ENCODE measurements at regions not wholly inside any gene's neighbourhood (a gene's known extent, or its start where the extent isn't known, plus 50 kb on each side); places are given as distances from the start of the nearest gene placed in this dataset.
"Not testable (repeated sequence)": the region's sequence is repeated elsewhere in the genome, so short reads cannot be mapped to it uniquely, and the experiment has no call there.

- in situ Hi-C loops (cut with HindIII; ENCODE audit: low pct_unique_long_range_greater_than_20kb, low sequenced_read_pairs), result no loop called here
- DNase-seq (ENCODE audit: low read depth, low spot score), result no peak
Observed at GRCh38 chr10:37496061-37496460, 361.3 kb downstream of the ZNF248 start.

GRCh38 chr10:37495415-37495814, 362.0 kb downstream of the ZNF248 start:
- peak; percentile 40 for DNase-seq (ENCODE audit: low read depth, low spot score)
- in situ Hi-C loops (cut with HindIII; ENCODE audit: low pct_unique_long_range_greater_than_20kb, low sequenced_read_pairs), result no loop called here

- DNase-seq (ENCODE audit: low read depth, low spot score); in situ Hi-C loops (cut with HindIII; ENCODE audit: low pct_unique_long_range_greater_than_20kb, low sequenced_read_pairs): not testable (repeated sequence)
Observed at GRCh38 chr10:37493185-37493796, 364.1 kb downstream of the ZNF248 start.

GRCh38 chr10:37490266-37490665, 364.9 kb downstream of the ANKRD30A start:
- peak; percentile 5 for DNase-seq (ENCODE audit: low read depth, low spot score)
- in situ Hi-C loops (cut with HindIII; ENCODE audit: low pct_unique_long_range_greater_than_20kb, low sequenced_read_pairs), result no loop called here

GRCh38 chr10:37489658-37490003, 364.2 kb downstream of the ANKRD30A start:
- in situ Hi-C loops (cut with HindIII; ENCODE audit: low pct_unique_long_range_greater_than_20kb, low sequenced_read_pairs), result no loop called here
- no peak for DNase-seq (ENCODE audit: low read depth, low spot score)

GRCh38 chr10:37488792-37489657, 363.6 kb downstream of the ANKRD30A start:
- DNase-seq (ENCODE audit: low read depth, low spot score), result peak; percentile 63
- in situ Hi-C loops (cut with HindIII; ENCODE audit: low pct_unique_long_range_greater_than_20kb, low sequenced_read_pairs), result no loop called here

GRCh38 chr10:37480596-37480995, 355.2 kb downstream of the ANKRD30A start:
- in situ Hi-C loops (cut with HindIII; ENCODE audit: low pct_unique_long_range_greater_than_20kb, low sequenced_read_pairs); DNase-seq (ENCODE audit: low read depth, low spot score): not testable (repeated sequence)

- in situ Hi-C loops (cut with HindIII; ENCODE audit: low pct_unique_long_range_greater_than_20kb, low sequenced_read_pairs), result no loop called here
Observed at GRCh38 chr10:37479469-37479868, 354.1 kb downstream of the ANKRD30A start.

GRCh38 chr10:37478381-37478780, 353.0 kb downstream of the ANKRD30A start:
- in situ Hi-C loops (cut with HindIII; ENCODE audit: low pct_unique_long_range_greater_than_20kb, low sequenced_read_pairs), result no loop called here
- no peak for DNase-seq (ENCODE audit: low read depth, low spot score)

More at GRCh38 chr10:37479469-37479868, 354.1 kb downstream of the ANKRD30A start:
- no peak for DNase-seq (ENCODE audit: low read depth, low spot score)

- in situ Hi-C loops (cut with HindIII; ENCODE audit: low pct_unique_long_range_greater_than_20kb, low sequenced_read_pairs), result no loop called here
- DNase-seq (ENCODE audit: low read depth, low spot score), result no peak
Observed at GRCh38 chr10:37476285-37476684, 350.9 kb downstream of the ANKRD30A start.

GRCh38 chr10:37474645-37475044, 349.2 kb downstream of the ANKRD30A start:
- no peak for DNase-seq (ENCODE audit: low read depth, low spot score)
- in situ Hi-C loops (cut with HindIII; ENCODE audit: low pct_unique_long_range_greater_than_20kb, low sequenced_read_pairs), result no loop called here

GRCh38 chr10:37473906-37474305, 348.5 kb downstream of the ANKRD30A start:
- DNase-seq (ENCODE audit: low read depth, low spot score), result no peak
- in situ Hi-C loops (cut with HindIII; ENCODE audit: low pct_unique_long_range_greater_than_20kb, low sequenced_read_pairs), result no loop called here

- no peak for DNase-seq (ENCODE audit: low read depth, low spot score)
Observed at GRCh38 chr10:37467246-37467645, 341.8 kb downstream of the ANKRD30A start.

GRCh38 chr10:37456456-37456855, 331.1 kb downstream of the ANKRD30A start:
- in situ Hi-C loops (cut with HindIII; ENCODE audit: low pct_unique_long_range_greater_than_20kb, low sequenced_read_pairs), result no loop called here
- no peak for DNase-seq (ENCODE audit: low read depth, low spot score)

More at GRCh38 chr10:37467246-37467645, 341.8 kb downstream of the ANKRD30A start:
- in situ Hi-C loops (cut with HindIII; ENCODE audit: low pct_unique_long_range_greater_than_20kb, low sequenced_read_pairs), result no loop called here

- in situ Hi-C loops (cut with HindIII; ENCODE audit: low pct_unique_long_range_greater_than_20kb, low sequenced_read_pairs), result no loop called here
- no peak for DNase-seq (ENCODE audit: low read depth, low spot score)
Observed at GRCh38 chr10:37448161-37448560, 322.8 kb downstream of the ANKRD30A start.

- DNase-seq (ENCODE audit: low read depth, low spot score), result no peak
- in situ Hi-C loops (cut with HindIII; ENCODE audit: low pct_unique_long_range_greater_than_20kb, low sequenced_read_pairs), result no loop called here
Observed at GRCh38 chr10:37442882-37443281, 317.5 kb downstream of the ANKRD30A start.

GRCh38 chr10:37441224-37441623, 315.8 kb downstream of the ANKRD30A start:
- DNase-seq (ENCODE audit: low read depth, low spot score); in situ Hi-C loops (cut with HindIII; ENCODE audit: low pct_unique_long_range_greater_than_20kb, low sequenced_read_pairs): not testable (repeated sequence)

GRCh38 chr10:37439826-37440225, 314.4 kb downstream of the ANKRD30A start:
- DNase-seq (ENCODE audit: low read depth, low spot score), result no peak
- in situ Hi-C loops (cut with HindIII; ENCODE audit: low pct_unique_long_range_greater_than_20kb, low sequenced_read_pairs), result no loop called here

- in situ Hi-C loops (cut with HindIII; ENCODE audit: low pct_unique_long_range_greater_than_20kb, low sequenced_read_pairs), result no loop called here
- DNase-seq (ENCODE audit: low read depth, low spot score), result no peak
Observed at GRCh38 chr10:37436357-37436756, 311.0 kb downstream of the ANKRD30A start.

Data from SK-MEL-5 (cell line).